ENCODE measurements at regions not wholly inside any gene's neighbourhood (a gene's known extent, or its start where the extent isn't known, plus 50 kb on each side); places are given as distances from the start of the nearest gene placed in this dataset.

- FAIRE-seq (no peak), DNase-seq (ENCODE audit: low read depth in 1 of 2, low spot score in 2 of 2) (no peak)
- Histone ChIP-seq H3K23ac (ENCODE audit: insufficient read length) (no peak overlapping the region), H3K4ac (replicated peaks; ENCODE audit: insufficient read length, low read depth, low read length) (no peak overlapping the region), H2BK20ac (ENCODE audit: low read length) (no peak overlapping the region), H4K8ac (ENCODE audit: extremely low read depth, insufficient read depth, low read length) (no peak overlapping the region), H3K9ac (replicated peaks in 1 of 4; ENCODE audit: extremely low read depth in 1 of 4, low read depth in 3 of 4, low read length in 3 of 4) (no peak overlapping the region), H2BK120ac (replicated peaks; ENCODE audit: low read depth, low read length) (no peak overlapping the region), H3K79me1 (ENCODE audit: low read depth, low read length) (no peaks in the 10 kb centered on the region), H2AFZ (ENCODE audit: low read length) (no peak overlapping the region), H3K4me1 (replicated peaks in 1 of 4; ENCODE audit: control insufficient read depth in 3 of 4, insufficient read depth in 4 of 4, low read length in 3 of 4) (peaks cover 0 to 3% (median under 1%) of the 10 kb centered on the region in 4 experiments; a peak in 2 of 7 replicates), H2BK12ac (ENCODE audit: low read depth, low read length) (no peak overlapping the region), H4K5ac (ENCODE audit: insufficient read length, low read depth, low read length) (no peak overlapping the region), H2BK5ac (ENCODE audit: low read depth, low read length) (no peak overlapping the region), H3K4me3 (ENCODE audit: extremely low read depth in 1 of 4, insufficient read depth in 2 of 4, low read depth in 3 of 4, low read length in 4 of 4) (no peak overlapping the region), H4K91ac (replicated peaks; ENCODE audit: insufficient read length, low read length) (no peak overlapping the region), H3K79me2 (ENCODE audit: control insufficient read depth in 1 of 2, insufficient read depth in 2 of 2, low read length in 2 of 2) (no peaks in the 10 kb centered on the region), H2BK15ac (ENCODE audit: low read length) (no peak overlapping the region), H3K23me2 (ENCODE audit: low read depth, low read length) (no peaks in the 10 kb centered on the region), H3K36me3 (ENCODE audit: control insufficient read depth in 2 of 4, insufficient read depth in 4 of 4, low read length in 3 of 4) (no peaks in the 10 kb centered on the region; a peak in 1 of 8 replicates), H2AK5ac (ENCODE audit: low read depth, low read length) (no peak overlapping the region), H3K4me2 (ENCODE audit: insufficient read depth in 1 of 2, low read depth in 2 of 2, low read length in 2 of 2) (no peak overlapping the region), H3K27me3 (replicated peaks in 1 of 4; ENCODE audit: control insufficient read depth in 3 of 4, extremely low read depth in 1 of 4, insufficient read depth in 3 of 4, low read length in 3 of 4) (no peaks in the 10 kb centered on the region), H3K56ac (replicated peaks; ENCODE audit: insufficient read length, low read depth, low read length) (no peak overlapping the region), H4K20me1 (replicated peaks in 1 of 2; ENCODE audit: control insufficient read depth in 1 of 2, insufficient read depth in 2 of 2, low read length in 2 of 2) (no peaks in the 10 kb centered on the region), H3K27ac (ENCODE audit: low read depth, low read length) (no peak overlapping the region), H3K18ac (ENCODE audit: extremely low read depth, low read length) (no peak overlapping the region), H3K14ac (ENCODE audit: insufficient read length) (no peak overlapping the region), H3K9me3 (ENCODE audit: insufficient read depth in 2 of 2, low read depth in 1 of 2, low read length in 1 of 2) (no peaks in the 10 kb centered on the region; a peak in 1 of 4 replicates)
- ChIA-PET CTCF (ENCODE audit: partially characterized antibody) (interaction anchor here (0.5 to 1.9 kb wide), 5 partner anchors 29 to 1025 kb away, joined by 3 to 5 read pairs (median 3); no protein-coding TSS in a partner anchor), POLR2A (ENCODE audit: partially characterized antibody) (interaction anchor here (0.9 to 1.3 kb wide), 2 partner anchors 40 to 48 kb away, joined by 3 read pairs; no protein-coding TSS in a partner anchor)
- no peak for TF ChIP-seq E2F6 (IDR thresholded peaks at IDR 0.05)
- TF ChIP-seq POLR2A (IDR thresholded peaks at IDR 0.05; ENCODE audit: control extremely low read depth in 1 of 2, low read depth in 2 of 2, low read length in 2 of 2), result no peak
- no peak for TF ChIP-seq HDAC6 (IDR thresholded peaks at IDR 0.05; ENCODE audit: low read depth, low read length)
- WGBS, 2 experiments (ENCODE audit: extremely low coverage in 1 of 2, insufficient coverage in 1 of 2, insufficient read length in 1 of 2, insufficient replicate concordance in 2 of 2, low coverage in 1 of 2, low lambda C conversion rate in 2 of 2, missing lambda C conversion rate in 1 of 2), result 87% methylated on average over 9 of the region's 9 CpGs; no CpG with 5 or more reads in 1 of the 2 experiments
Observed at GRCh38 chr20:12700701-12701100, 308.1 kb upstream of the SPTLC3 start.

All from H1 (cell line).